Astrocyte (in vitro differentiated cells and primary cell): ENCODE measurements at regions not wholly inside any gene's neighbourhood (a gene's known extent, or its start where the extent isn't known, plus 50 kb on each side); places are given as distances from the start of the nearest gene placed in this dataset.

Source experiments
- EZH2 ChIP-seq: IDR thresholded peaks from 2 replicates; pipeline ENCODE4 v1.6.1; 2012; ENCODE audit warnings: mild to moderate bottlenecking, low read length, inconsistent platforms; ENCODE audit not compliant: insufficient read depth
- TF ChIP-seq, protein P1 (sequence below): IDR thresholded peaks from 2 replicates; pipeline ENCODE4 v1.5.1; 2011; ENCODE audit warnings: low read depth, mild to moderate bottlenecking, inconsistent platforms, low read length, moderate library complexity; ENCODE audit not compliant: insufficient read depth

DNA sequence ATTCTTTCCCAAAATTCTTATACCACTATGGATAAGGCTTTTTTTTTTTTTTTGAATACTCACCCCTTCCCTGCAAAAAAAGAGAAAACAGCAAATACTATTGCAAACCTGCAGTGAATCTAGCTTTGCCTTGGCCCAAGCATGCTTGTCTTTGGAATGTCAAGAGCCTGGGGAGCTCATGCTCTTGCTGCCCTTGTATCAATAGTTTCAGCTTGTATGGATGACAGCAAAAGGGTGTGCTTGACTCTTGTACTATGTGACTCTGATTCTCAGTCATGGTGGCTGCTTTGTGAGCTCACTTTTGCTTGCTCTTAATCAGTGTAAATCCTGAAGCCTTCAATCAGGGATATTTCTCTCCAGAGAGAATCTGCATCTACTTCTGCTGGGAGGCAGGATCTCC, 149.2 kb downstream of the EMP1 start:
- TF ChIP-seq, protein P1, sequence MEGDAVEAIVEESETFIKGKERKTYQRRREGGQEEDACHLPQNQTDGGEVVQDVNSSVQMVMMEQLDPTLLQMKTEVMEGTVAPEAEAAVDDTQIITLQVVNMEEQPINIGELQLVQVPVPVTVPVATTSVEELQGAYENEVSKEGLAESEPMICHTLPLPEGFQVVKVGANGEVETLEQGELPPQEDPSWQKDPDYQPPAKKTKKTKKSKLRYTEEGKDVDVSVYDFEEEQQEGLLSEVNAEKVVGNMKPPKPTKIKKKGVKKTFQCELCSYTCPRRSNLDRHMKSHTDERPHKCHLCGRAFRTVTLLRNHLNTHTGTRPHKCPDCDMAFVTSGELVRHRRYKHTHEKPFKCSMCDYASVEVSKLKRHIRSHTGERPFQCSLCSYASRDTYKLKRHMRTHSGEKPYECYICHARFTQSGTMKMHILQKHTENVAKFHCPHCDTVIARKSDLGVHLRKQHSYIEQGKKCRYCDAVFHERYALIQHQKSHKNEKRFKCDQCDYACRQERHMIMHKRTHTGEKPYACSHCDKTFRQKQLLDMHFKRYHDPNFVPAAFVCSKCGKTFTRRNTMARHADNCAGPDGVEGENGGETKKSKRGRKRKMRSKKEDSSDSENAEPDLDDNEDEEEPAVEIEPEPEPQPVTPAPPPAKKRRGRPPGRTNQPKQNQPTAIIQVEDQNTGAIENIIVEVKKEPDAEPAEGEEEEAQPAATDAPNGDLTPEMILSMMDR: no peak
- TF ChIP-seq EZH2: no peak
